Stimulated activated CD4-positive, alpha-beta T cell treated with anti-CD3 and anti-CD28 coated beads, TNF-alpha, amount 100 ng/mL, for 24 hours (primary cell): ENCODE measurements at regions not wholly inside any gene's neighbourhood (a gene's known extent, or its start where the extent isn't known, plus 50 kb on each side); places are given as distances from the start of the nearest gene placed in this dataset.

Experiments used
- DNase-seq, 3 experiments: peaks; one replicate each; pipeline ENCODE4 v3.0.0-alpha.2; 2020; ENCODE audit warnings: low read depth in 3 of 3

GRCh38 chr2:52139241-52139640, 1107.3 kb upstream of the NRXN1 start:
- no peak for DNase-seq

- DNase-seq, result no peak
Measured at GRCh38 chr2:52135235-52135634, 1103.3 kb upstream of the NRXN1 start.

GRCh38 chr2:52128081-52128480, 1096.1 kb upstream of the NRXN1 start:
- DNase-seq, result no peak

GRCh38 chr2:52127527-52127926, 1095.6 kb upstream of the NRXN1 start:
- no peak for DNase-seq

GRCh38 chr2:52117299-52117698, 1085.4 kb upstream of the NRXN1 start:
- no peak for DNase-seq

GRCh38 chr2:52115750-52116149, 1083.8 kb upstream of the NRXN1 start:
- no peak for DNase-seq

GRCh38 chr2:52113338-52113737, 1081.4 kb upstream of the NRXN1 start:
- no peak for DNase-seq

- no peak for DNase-seq
Measured at GRCh38 chr2:52112141-52112540, 1080.2 kb upstream of the NRXN1 start.

- DNase-seq, result no peak
Measured at GRCh38 chr2:52107124-52107523, 1075.2 kb upstream of the NRXN1 start.

GRCh38 chr2:52097071-52097470, 1065.1 kb upstream of the NRXN1 start:
- no peak for DNase-seq

- no peak for DNase-seq
Measured at GRCh38 chr2:52084759-52085158, 1052.8 kb upstream of the NRXN1 start.

- no peak for DNase-seq
Measured at GRCh38 chr2:52083214-52083613, 1051.3 kb upstream of the NRXN1 start.

GRCh38 chr2:52082646-52083045, 1050.7 kb upstream of the NRXN1 start:
- no peak for DNase-seq

- no peak for DNase-seq
Measured at GRCh38 chr2:52079602-52080001, 1047.7 kb upstream of the NRXN1 start.

- DNase-seq, result no peak
Measured at GRCh38 chr2:52077159-52077558, 1045.2 kb upstream of the NRXN1 start.

- no peak for DNase-seq
Measured at GRCh38 chr2:52074130-52074719, 1042.3 kb upstream of the NRXN1 start.

- no peak for DNase-seq
Measured at GRCh38 chr2:52072949-52073348, 1041.0 kb upstream of the NRXN1 start.

GRCh38 chr2:52070665-52071064, 1038.7 kb upstream of the NRXN1 start:
- no peak for DNase-seq

GRCh38 chr2:52064234-52064633, 1032.3 kb upstream of the NRXN1 start:
- no peak for DNase-seq

- no peak for DNase-seq
Measured at GRCh38 chr2:52054824-52055223, 1022.9 kb upstream of the NRXN1 start.

GRCh38 chr2:52036853-52037252, 1004.9 kb upstream of the NRXN1 start:
- DNase-seq, result no peak

GRCh38 chr2:52036024-52036423, 1004.1 kb upstream of the NRXN1 start:
- no peak for DNase-seq

- DNase-seq, result no peak
Measured at GRCh38 chr2:52035391-52035790, 1003.5 kb upstream of the NRXN1 start.

- no peak for DNase-seq
Measured at GRCh38 chr2:52034706-52035105, 1002.8 kb upstream of the NRXN1 start.
